Fibroblast of lung (primary cell): ENCODE measurements at regions not wholly inside any gene's neighbourhood (a gene's known extent, or its start where the extent isn't known, plus 50 kb on each side); places are given as distances from the start of the nearest gene placed in this dataset.

Source experiments
- DNase-seq, 2 donors: peaks; one replicate each; pipeline versions ENCODE4 v3.0.0 to v3.0.0-alpha.2; 2010; ENCODE audit warnings: low read depth in 2 of 2
- H2AFZ ChIP-seq: 2 replicates; pipeline ENCODE4 v1.5.1; 2012; ENCODE audit warnings: low read length, control low read depth, inconsistent platforms
- H3K27ac ChIP-seq: 2 replicates; pipeline ENCODE4 v1.5.1; 2011; ENCODE audit warnings: low read length, control low read depth; ENCODE audit not compliant: insufficient read depth
- H3K27me3 ChIP-seq: 2 replicates; pipeline ENCODE4 v1.5.1; 2011; ENCODE audit warnings: mild to moderate bottlenecking, low read length; ENCODE audit not compliant: control insufficient read depth, insufficient read depth
- H3K36me3 ChIP-seq: 2 replicates; pipeline ENCODE4 v1.5.1; 2011; ENCODE audit warnings: low read length; ENCODE audit not compliant: control insufficient read depth, insufficient read depth
- H3K4me1 ChIP-seq: 2 replicates; pipeline ENCODE4 v1.5.1; 2011; ENCODE audit warnings: low read length; ENCODE audit not compliant: control insufficient read depth, insufficient read depth; ENCODE audit errors: extremely low read depth
- H3K4me2 ChIP-seq: 2 replicates; pipeline ENCODE4 v1.5.1; 2011; ENCODE audit warnings: low read length, control low read depth; ENCODE audit not compliant: insufficient read depth; ENCODE audit errors: extremely low read depth
- H3K4me3 ChIP-seq, 4 experiments: fragments of 200-600 bp in 1 of 4; sonication (generic) in 1 of 4; replicated peaks in 1 of 4; 2 replicates each; pipeline ENCODE4 v1.5.1; 2011 to 2016; ENCODE audit warnings: low read length in 4 of 4, low read depth in 3 of 4, mild to moderate bottlenecking in 3 of 4, control low read depth in 2 of 4, inconsistent platforms in 1 of 4, mixed read lengths in 1 of 4; ENCODE audit not compliant: insufficient read depth in 1 of 4; ENCODE audit errors: control extremely low read depth in 1 of 4
- H3K79me2 ChIP-seq: 2 replicates; pipeline ENCODE4 v1.5.1; 2012; ENCODE audit warnings: mild to moderate bottlenecking, low read length, inconsistent platforms; ENCODE audit not compliant: control insufficient read depth, insufficient read depth
- H3K9ac ChIP-seq: 2 replicates; pipeline ENCODE4 v1.5.1; 2011; ENCODE audit warnings: mild to moderate bottlenecking, low read length, control low read depth; ENCODE audit not compliant: insufficient read depth
- H3K9me3 ChIP-seq: 2 replicates; pipeline ENCODE4 v1.5.1; 2012; ENCODE audit warnings: low read depth, low read length; ENCODE audit not compliant: control insufficient read depth, insufficient read depth
- H4K20me1 ChIP-seq: 2 replicates; pipeline ENCODE4 v1.5.1; 2011; ENCODE audit warnings: low read length; ENCODE audit not compliant: control insufficient read depth, insufficient read depth; ENCODE audit errors: extremely low read depth
- EZH2 ChIP-seq: IDR thresholded peaks from 2 replicates; pipeline ENCODE4 v1.5.1; 2012; ENCODE audit warnings: low read length, control low read depth, mild to moderate bottlenecking; ENCODE audit errors: missing control alignments
- TF ChIP-seq, protein P1 (sequence below), 2 donors: IDR thresholded peaks in 1 of 2; conservative IDR thresholded peaks in 1 of 2; 1 replicate in 1 of 2; 2 replicates in 1 of 2; pipeline ENCODE4 v1.5.1; 2011 to 2012; ENCODE audit warnings: low read length in 2 of 2, control low read depth in 1 of 2, inconsistent platforms in 1 of 2, low read depth in 1 of 2, mild to moderate bottlenecking in 1 of 2

DNA sequence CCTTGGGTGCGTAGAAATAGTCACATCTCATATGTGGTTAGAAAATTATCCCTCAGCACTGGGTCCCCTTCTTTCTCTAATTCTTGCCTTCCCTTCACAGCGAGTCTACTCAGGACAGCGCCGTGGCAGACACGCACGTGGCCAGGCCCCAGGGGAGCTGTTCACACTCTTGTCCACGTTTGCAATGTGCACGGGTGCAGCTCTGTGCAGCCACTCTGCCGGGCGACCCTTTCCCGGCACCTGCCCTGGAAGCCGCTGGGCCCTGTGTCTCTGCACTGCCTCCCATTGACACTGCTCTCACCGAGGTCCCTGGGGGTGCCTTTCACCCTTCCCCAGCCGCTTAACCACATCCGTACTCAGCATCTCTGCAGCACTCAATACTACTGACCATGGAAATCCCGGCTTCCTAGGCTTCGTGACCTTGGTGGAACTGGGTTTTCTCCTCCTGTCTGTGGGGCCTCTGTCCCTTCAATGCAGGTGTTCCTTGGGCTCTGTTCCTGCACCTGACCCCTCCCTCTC lies 104.9 kb downstream of the DACT2 start:
- no peak overlapping the region for H3K4me3 ChIP-seq
- no peaks in the 10 kb centered on the region for H3K36me3 ChIP-seq
- no peak overlapping the region for H3K9ac ChIP-seq
- TF ChIP-seq EZH2, result no peak
- TF ChIP-seq, protein P1, sequence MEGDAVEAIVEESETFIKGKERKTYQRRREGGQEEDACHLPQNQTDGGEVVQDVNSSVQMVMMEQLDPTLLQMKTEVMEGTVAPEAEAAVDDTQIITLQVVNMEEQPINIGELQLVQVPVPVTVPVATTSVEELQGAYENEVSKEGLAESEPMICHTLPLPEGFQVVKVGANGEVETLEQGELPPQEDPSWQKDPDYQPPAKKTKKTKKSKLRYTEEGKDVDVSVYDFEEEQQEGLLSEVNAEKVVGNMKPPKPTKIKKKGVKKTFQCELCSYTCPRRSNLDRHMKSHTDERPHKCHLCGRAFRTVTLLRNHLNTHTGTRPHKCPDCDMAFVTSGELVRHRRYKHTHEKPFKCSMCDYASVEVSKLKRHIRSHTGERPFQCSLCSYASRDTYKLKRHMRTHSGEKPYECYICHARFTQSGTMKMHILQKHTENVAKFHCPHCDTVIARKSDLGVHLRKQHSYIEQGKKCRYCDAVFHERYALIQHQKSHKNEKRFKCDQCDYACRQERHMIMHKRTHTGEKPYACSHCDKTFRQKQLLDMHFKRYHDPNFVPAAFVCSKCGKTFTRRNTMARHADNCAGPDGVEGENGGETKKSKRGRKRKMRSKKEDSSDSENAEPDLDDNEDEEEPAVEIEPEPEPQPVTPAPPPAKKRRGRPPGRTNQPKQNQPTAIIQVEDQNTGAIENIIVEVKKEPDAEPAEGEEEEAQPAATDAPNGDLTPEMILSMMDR (conservative IDR thresholded peaks at IDR 0.05 in 1 of 2, IDR thresholded peaks at IDR 0.05 in 1 of 2; ENCODE audit: low read depth in 1 of 2, low read length in 2 of 2), result no peak
- no peak for DNase-seq
- no peaks in the 10 kb centered on the region for H3K4me1 ChIP-seq
- H2AFZ ChIP-seq, result no peak overlapping the region
- no peak overlapping the region for H3K27ac ChIP-seq
- H3K4me2 ChIP-seq, result no peak overlapping the region
- H3K27me3 ChIP-seq, result no peaks in the 10 kb centered on the region
- H3K9me3 ChIP-seq, result no peaks in the 10 kb centered on the region
- no peaks in the 10 kb centered on the region for H3K79me2 ChIP-seq
- H4K20me1 ChIP-seq, result no peaks in the 10 kb centered on the region

DNA sequence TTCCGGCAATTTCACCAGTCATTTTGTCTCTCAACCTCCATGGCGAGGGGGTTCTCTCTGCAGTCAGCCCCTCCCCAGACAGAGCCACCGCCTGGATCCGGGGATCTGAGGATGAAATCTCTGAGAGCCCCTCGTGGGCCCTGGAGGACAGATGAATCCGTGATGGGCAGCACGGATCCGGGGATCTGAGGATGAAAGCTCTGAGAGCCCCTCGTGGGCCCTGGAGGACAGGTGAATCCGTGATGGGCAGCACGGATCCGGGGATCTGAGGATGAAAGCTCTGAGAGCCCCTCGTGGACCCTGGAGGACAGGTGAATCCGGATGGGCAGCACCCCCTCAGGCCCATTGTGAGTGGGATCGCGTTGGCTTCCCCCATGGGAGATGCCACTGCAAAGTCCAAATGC lies 106.5 kb downstream of the DACT2 start:
- no peaks in the 10 kb centered on the region for H3K9me3 ChIP-seq
- H3K36me3 ChIP-seq, result no peaks in the 10 kb centered on the region
- H3K4me3 ChIP-seq, result no peak overlapping the region
- no peaks in the 10 kb centered on the region for H3K79me2 ChIP-seq
- H3K4me2 ChIP-seq, result no peak overlapping the region
- DNase-seq, result no peak
- no peak overlapping the region for H3K9ac ChIP-seq
- TF ChIP-seq EZH2, result no peak
- TF ChIP-seq, protein P1 (conservative IDR thresholded peaks at IDR 0.05 in 1 of 2, IDR thresholded peaks at IDR 0.05 in 1 of 2; ENCODE audit: low read depth in 1 of 2, low read length in 2 of 2), result no peak
- no peaks in the 10 kb centered on the region for H3K4me1 ChIP-seq
- no peaks in the 10 kb centered on the region for H3K27me3 ChIP-seq
- H2AFZ ChIP-seq, result no peak overlapping the region
- no peaks in the 10 kb centered on the region for H4K20me1 ChIP-seq
- no peak overlapping the region for H3K27ac ChIP-seq

DNA sequence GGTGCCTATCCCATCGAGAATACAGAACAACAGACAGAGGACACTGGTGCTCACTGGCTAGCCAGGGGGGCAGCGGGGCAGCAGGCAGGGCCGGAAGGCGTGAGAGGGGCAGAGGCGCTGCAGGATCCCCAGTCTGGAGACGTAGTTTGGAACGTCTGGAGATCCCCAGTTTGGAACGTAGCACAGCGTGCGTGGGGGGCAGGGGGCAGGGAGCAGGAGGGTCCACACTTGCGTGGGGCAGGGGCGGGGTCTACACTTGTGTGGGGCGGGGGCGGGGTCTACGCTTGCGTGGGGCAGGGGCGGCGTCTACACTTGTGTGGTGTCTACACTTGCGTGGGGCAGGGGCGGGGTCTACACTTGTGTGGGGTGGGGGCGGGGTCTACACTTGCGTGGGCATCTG lies 107.2 kb downstream of the DACT2 start:
- no peak for DNase-seq
- Histone ChIP-seq H3K4me3 (no peak overlapping the region), H4K20me1 (no peaks in the 10 kb centered on the region), H3K4me1 (no peaks in the 10 kb centered on the region), H3K27ac (no peak overlapping the region), H3K9me3 (no peaks in the 10 kb centered on the region), H3K4me2 (no peak overlapping the region), H2AFZ (no peak overlapping the region), H3K79me2 (no peaks in the 10 kb centered on the region), H3K36me3 (no peaks in the 10 kb centered on the region), H3K9ac (no peak overlapping the region), H3K27me3 (no peaks in the 10 kb centered on the region)
- TF ChIP-seq, protein P1 (conservative IDR thresholded peaks at IDR 0.05 in 1 of 2, IDR thresholded peaks at IDR 0.05 in 1 of 2; ENCODE audit: low read depth in 1 of 2, low read length in 2 of 2), result no peak
- no peak for TF ChIP-seq EZH2
